ENCODE measurements at regions not wholly inside any gene's neighbourhood (a gene's known extent, or its start where the extent isn't known, plus 50 kb on each side); places are given as distances from the start of the nearest gene placed in this dataset.
"Not testable (repeated sequence)": the region's sequence is repeated elsewhere in the genome, so short reads cannot be mapped to it uniquely, and the experiment has no call there.

DNA sequence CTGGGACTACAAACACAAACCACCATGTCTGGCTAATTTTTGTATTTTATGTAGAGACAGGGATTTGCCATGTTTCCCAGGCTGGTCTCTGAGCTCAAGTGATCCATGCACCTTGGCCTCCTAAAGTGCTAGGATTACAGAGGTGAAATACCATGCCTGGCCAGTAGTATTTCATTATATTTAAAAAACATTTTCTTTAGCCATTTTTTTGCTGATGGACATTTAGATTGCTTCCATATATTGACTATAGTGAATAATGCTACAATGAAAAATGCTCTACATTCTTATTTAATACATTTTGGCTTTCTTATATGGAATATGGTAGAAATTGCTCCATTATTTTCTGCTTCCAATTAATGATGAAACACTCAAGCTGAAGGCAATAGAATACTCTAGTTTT is 1439.7 kb downstream of the FSTL5 start:
- Histone ChIP-seq H3K36me3 (ENCODE audit: control insufficient read depth, insufficient read depth, low read length) (no peaks in the 10 kb centered on the region), H3K9me3 (ENCODE audit: control insufficient read depth, insufficient read depth, low read depth, low read length) (no peaks in the 10 kb centered on the region), H3K27me3 (ENCODE audit: control insufficient read depth, insufficient read depth, low read length) (no peaks in the 10 kb centered on the region), H3K4me3 (ENCODE audit: low read depth in 2 of 2, low read length in 2 of 2) (no peak overlapping the region), H3K27ac (ENCODE audit: low read length) (no peak overlapping the region), H3K4me1 (ENCODE audit: control insufficient read depth, insufficient read depth, low read length) (no peaks in the 10 kb centered on the region)
- ChIA-PET CTCF (interaction anchor here (0.7 kb wide), 1 partner anchor 68 kb away, joined by 6 read pairs; no protein-coding TSS in a partner anchor), POLR2A (no interaction called here)
- intact Hi-C loops (cut with micrococcal nuclease; ENCODE audit: unreplicated experiment) = no loop called here
- in situ Hi-C loops (cut with HindIII; ENCODE audit: low pct_unique_long_range_greater_than_20kb, low sequenced_read_pairs) = no loop called here
- DNase-seq (ENCODE audit: low read depth, low spot score) (no peak), ATAC-seq (no peak)
- no peak for TF ChIP-seq SIN3A (IDR thresholded peaks at IDR 0.05; ENCODE audit: borderline replicate concordance, insufficient read depth, low read depth, low read length)
- no peak for TF ChIP-seq TCF7L2 (IDR thresholded peaks at IDR 0.05; ENCODE audit: low read depth, low read length)
- TF ChIP-seq, protein P1, sequence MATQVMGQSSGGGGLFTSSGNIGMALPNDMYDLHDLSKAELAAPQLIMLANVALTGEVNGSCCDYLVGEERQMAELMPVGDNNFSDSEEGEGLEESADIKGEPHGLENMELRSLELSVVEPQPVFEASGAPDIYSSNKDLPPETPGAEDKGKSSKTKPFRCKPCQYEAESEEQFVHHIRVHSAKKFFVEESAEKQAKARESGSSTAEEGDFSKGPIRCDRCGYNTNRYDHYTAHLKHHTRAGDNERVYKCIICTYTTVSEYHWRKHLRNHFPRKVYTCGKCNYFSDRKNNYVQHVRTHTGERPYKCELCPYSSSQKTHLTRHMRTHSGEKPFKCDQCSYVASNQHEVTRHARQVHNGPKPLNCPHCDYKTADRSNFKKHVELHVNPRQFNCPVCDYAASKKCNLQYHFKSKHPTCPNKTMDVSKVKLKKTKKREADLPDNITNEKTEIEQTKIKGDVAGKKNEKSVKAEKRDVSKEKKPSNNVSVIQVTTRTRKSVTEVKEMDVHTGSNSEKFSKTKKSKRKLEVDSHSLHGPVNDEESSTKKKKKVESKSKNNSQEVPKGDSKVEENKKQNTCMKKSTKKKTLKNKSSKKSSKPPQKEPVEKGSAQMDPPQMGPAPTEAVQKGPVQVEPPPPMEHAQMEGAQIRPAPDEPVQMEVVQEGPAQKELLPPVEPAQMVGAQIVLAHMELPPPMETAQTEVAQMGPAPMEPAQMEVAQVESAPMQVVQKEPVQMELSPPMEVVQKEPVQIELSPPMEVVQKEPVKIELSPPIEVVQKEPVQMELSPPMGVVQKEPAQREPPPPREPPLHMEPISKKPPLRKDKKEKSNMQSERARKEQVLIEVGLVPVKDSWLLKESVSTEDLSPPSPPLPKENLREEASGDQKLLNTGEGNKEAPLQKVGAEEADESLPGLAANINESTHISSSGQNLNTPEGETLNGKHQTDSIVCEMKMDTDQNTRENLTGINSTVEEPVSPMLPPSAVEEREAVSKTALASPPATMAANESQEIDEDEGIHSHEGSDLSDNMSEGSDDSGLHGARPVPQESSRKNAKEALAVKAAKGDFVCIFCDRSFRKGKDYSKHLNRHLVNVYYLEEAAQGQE (IDR thresholded peaks at IDR 0.05; ENCODE audit: insufficient read depth in 1 of 2, low read depth in 2 of 2, low read length in 1 of 2) = no peak
- TF ChIP-seq, protein P2, sequence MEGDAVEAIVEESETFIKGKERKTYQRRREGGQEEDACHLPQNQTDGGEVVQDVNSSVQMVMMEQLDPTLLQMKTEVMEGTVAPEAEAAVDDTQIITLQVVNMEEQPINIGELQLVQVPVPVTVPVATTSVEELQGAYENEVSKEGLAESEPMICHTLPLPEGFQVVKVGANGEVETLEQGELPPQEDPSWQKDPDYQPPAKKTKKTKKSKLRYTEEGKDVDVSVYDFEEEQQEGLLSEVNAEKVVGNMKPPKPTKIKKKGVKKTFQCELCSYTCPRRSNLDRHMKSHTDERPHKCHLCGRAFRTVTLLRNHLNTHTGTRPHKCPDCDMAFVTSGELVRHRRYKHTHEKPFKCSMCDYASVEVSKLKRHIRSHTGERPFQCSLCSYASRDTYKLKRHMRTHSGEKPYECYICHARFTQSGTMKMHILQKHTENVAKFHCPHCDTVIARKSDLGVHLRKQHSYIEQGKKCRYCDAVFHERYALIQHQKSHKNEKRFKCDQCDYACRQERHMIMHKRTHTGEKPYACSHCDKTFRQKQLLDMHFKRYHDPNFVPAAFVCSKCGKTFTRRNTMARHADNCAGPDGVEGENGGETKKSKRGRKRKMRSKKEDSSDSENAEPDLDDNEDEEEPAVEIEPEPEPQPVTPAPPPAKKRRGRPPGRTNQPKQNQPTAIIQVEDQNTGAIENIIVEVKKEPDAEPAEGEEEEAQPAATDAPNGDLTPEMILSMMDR (IDR thresholded peaks at IDR 0.05) = no peak
- TF ChIP-seq POLR2AphosphoS5 (IDR thresholded peaks at IDR 0.05; ENCODE audit: low read depth, low read length) = no peak
- BruUV-seq (replicated peaks) = no TSS peak

DNA sequence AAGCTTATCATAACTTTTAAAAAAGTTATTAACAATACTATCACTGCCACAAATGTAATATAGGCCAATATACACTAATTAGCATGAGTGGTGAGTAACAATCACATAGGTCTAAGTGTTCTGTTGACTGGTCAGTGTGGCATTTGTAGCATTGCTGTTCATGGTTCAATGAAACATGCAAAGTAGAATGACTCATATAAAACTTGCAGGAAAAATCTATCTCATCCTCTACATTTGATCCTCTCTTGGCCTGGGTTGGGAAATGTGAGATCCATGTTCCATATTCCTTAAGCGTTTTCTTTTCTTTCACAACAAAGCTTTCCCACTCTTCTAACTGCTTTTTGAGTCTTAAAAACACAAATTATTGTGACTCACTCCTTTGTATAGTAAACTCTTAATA is 1418.7 kb downstream of the FSTL5 start:
- no TSS peak for BruUV-seq (replicated peaks)
- ATAC-seq (no peak), DNase-seq (ENCODE audit: low read depth, low spot score) (no peak)
- intact Hi-C loops (cut with micrococcal nuclease; ENCODE audit: unreplicated experiment) = no loop called here
- Histone ChIP-seq H3K27ac (ENCODE audit: low read length) (no peak overlapping the region), H3K4me3 (ENCODE audit: low read depth in 2 of 2, low read length in 2 of 2) (no peak overlapping the region), H3K4me1 (ENCODE audit: control insufficient read depth, insufficient read depth, low read length) (no peaks in the 10 kb centered on the region), H3K36me3 (ENCODE audit: control insufficient read depth, insufficient read depth, low read length) (no peaks in the 10 kb centered on the region), H3K9me3 (ENCODE audit: control insufficient read depth, insufficient read depth, low read depth, low read length) (no peaks in the 10 kb centered on the region), H3K27me3 (ENCODE audit: control insufficient read depth, insufficient read depth, low read length) (no peaks in the 10 kb centered on the region)
- ChIA-PET POLR2A (no interaction called here), CTCF (no interaction called here)
- in situ Hi-C loops (cut with HindIII; ENCODE audit: low pct_unique_long_range_greater_than_20kb, low sequenced_read_pairs) = no loop called here
- TF ChIP-seq, protein P2 (IDR thresholded peaks at IDR 0.05) = no peak
- TF ChIP-seq SIN3A (IDR thresholded peaks at IDR 0.05; ENCODE audit: borderline replicate concordance, insufficient read depth, low read depth, low read length) (no peak), POLR2AphosphoS5 (IDR thresholded peaks at IDR 0.05; ENCODE audit: low read depth, low read length) (no peak)
- TF ChIP-seq, protein P1 (IDR thresholded peaks at IDR 0.05; ENCODE audit: insufficient read depth in 1 of 2, low read depth in 2 of 2, low read length in 1 of 2) = no peak

DNA sequence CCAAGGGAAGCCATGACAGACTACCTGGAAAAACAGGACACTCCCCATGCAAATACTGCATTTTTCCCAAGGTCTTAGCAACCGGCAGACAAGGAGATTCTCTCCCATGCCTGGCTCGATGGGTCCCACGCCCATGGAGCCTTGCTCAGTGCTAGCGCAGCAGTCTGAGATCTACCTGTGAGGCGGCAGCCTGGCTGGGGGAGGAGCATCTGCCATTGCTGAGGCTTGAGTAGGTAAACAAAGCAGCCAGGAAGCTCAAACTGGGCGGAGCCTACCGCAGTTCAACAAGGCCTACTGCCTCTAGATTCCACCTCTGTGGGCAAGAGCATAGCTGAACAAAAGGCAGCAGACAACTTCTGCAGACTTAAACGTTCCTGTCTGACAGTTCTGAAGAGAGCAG is 1417.2 kb downstream of the FSTL5 start:
- H3K4me1 ChIP-seq (ENCODE audit: control insufficient read depth, insufficient read depth, low read length); ATAC-seq; DNase-seq (ENCODE audit: low read depth, low spot score); H3K4me3 ChIP-seq (ENCODE audit: low read depth in 2 of 2, low read length in 2 of 2); H3K36me3 ChIP-seq (ENCODE audit: control insufficient read depth, insufficient read depth, low read length); H3K27me3 ChIP-seq (ENCODE audit: control insufficient read depth, insufficient read depth, low read length); CTCF ChIA-PET; BruUV-seq (replicated peaks); H3K9me3 ChIP-seq (ENCODE audit: control insufficient read depth, insufficient read depth, low read depth, low read length); intact Hi-C loops (cut with micrococcal nuclease; ENCODE audit: unreplicated experiment); H3K27ac ChIP-seq (ENCODE audit: low read length); in situ Hi-C loops (cut with HindIII; ENCODE audit: low pct_unique_long_range_greater_than_20kb, low sequenced_read_pairs); POLR2A ChIA-PET: not testable (repeated sequence)

Data from Panc1 (cell line).